NCI-H748 treated with DMSO at 0.1 percent for 48 hours (cell line): ENCODE measurements at regions not wholly inside any gene's neighbourhood (a gene's known extent, or its start where the extent isn't known, plus 50 kb on each side); places are given as distances from the start of the nearest gene placed in this dataset.
"Not testable (repeated sequence)": the region's sequence is repeated elsewhere in the genome, so short reads cannot be mapped to it uniquely, and the experiment has no call there.

Experiments
- DNase-seq: peaks from one replicate; lab custom pipeline; 2025; lab: John Stamatoyannopoulos, UW

GRCh38 chrX:75673468-75673867 lies 111.6 kb downstream of the MAGEE2 start:
- no peak for DNase-seq

- DNase-seq: no peak
Observed at GRCh38 chrX:75655627-75656026, 129.4 kb downstream of the MAGEE2 start.

GRCh38 chrX:75649829-75650228 lies 127.0 kb upstream of the ZDHHC15 start:
- no peak for DNase-seq

- no peak for DNase-seq
Observed at GRCh38 chrX:75648803-75649588, 126.2 kb upstream of the ZDHHC15 start.

GRCh38 chrX:75642811-75643361 lies 120.0 kb upstream of the ZDHHC15 start:
- DNase-seq: no peak

- DNase-seq: no peak
Observed at GRCh38 chrX:75638332-75638731, 115.5 kb upstream of the ZDHHC15 start.

GRCh38 chrX:75625232-75625631 lies 102.4 kb upstream of the ZDHHC15 start:
- DNase-seq: no peak

GRCh38 chrX:75623535-75623934 lies 100.7 kb upstream of the ZDHHC15 start:
- DNase-seq: no peak

- no peak for DNase-seq
Observed at GRCh38 chrX:75609406-75609805, 86.6 kb upstream of the ZDHHC15 start.

- peak; percentile 17 for DNase-seq
Observed at GRCh38 chrX:75603833-75604232, 81.0 kb upstream of the ZDHHC15 start.

- not testable (repeated sequence) for DNase-seq
Observed at GRCh38 chrX:75602022-75602421, 79.2 kb upstream of the ZDHHC15 start.

GRCh38 chrX:75596178-75596577 lies 73.3 kb upstream of the ZDHHC15 start:
- DNase-seq: no peak

GRCh38 chrX:75593186-75593585 lies 70.3 kb upstream of the ZDHHC15 start:
- not testable (repeated sequence) for DNase-seq

- no peak for DNase-seq
Observed at GRCh38 chrX:75582511-75582910, 59.7 kb upstream of the ZDHHC15 start.
